Tibial artery (tissue), 4 donors: ENCODE measurements at regions not wholly inside any gene's neighbourhood (a gene's known extent, or its start where the extent isn't known, plus 50 kb on each side); places are given as distances from the start of the nearest gene placed in this dataset.
"Not testable (repeated sequence)": the region's sequence is repeated elsewhere in the genome, so short reads cannot be mapped to it uniquely, and the experiment has no call there.

Source experiments
- DNase-seq, 2 donors: peaks; one replicate each; pipeline ENCODE4 v3.0.0-alpha.2; 2019
- H3K27ac ChIP-seq, 2 donors: fragments of 200-600 bp; sonication (generic) in 1 of 2; 1 replicate in 1 of 2; 2 replicates in 1 of 2; pipeline ENCODE4 v1.5.1; 2018 to 2019; ENCODE audit warnings: mild to moderate bottlenecking in 1 of 2
- H3K27me3 ChIP-seq, 2 donors: fragments of 200-600 bp; sonication (generic) in 1 of 2; one replicate each; pipeline versions ENCODE4 v1.5.1 to v1.6.0; 2016 to 2019
- H3K36me3 ChIP-seq, 3 donors: fragments of 200-600 bp; sonication (generic) in 2 of 3; one replicate each; pipeline ENCODE4 v1.5.1; 2016 to 2019; ENCODE audit warnings: mild to moderate bottlenecking in 2 of 3
- H3K4me1 ChIP-seq, 4 donors: fragments of 200-600 bp; sonication (generic) in 2 of 4; 1 replicate in 3 of 4; 2 replicates in 1 of 4; pipeline ENCODE4 v1.5.1; 2016 to 2019
- H3K4me3 ChIP-seq, 2 donors: fragments of 200-600 bp; sonication (generic) in 1 of 2; 1 replicate in 1 of 2; 2 replicates in 1 of 2; pipeline ENCODE4 v1.5.1; 2018 to 2019; ENCODE audit warnings: mild to moderate bottlenecking in 2 of 2
- H3K9me3 ChIP-seq, 3 donors: fragments of 200-600 bp; sonication (generic) in 1 of 3; one replicate each; pipeline ENCODE4 v1.5.1; 2016 to 2019
- intact Hi-C: fragments of 100-400 bp; cut with DNase I; formaldehyde crosslinking; loops from one replicate; pipeline ENCODE4 v1.15.0; 2023; ENCODE audit warnings: low total_unique reads
- TF ChIP-seq, protein P1 (sequence below), 2 experiments: fragments of 200-600 bp in 1 of 2; fragments of 450-650 bp in 1 of 2; IDR thresholded peaks; one replicate each; pipeline ENCODE4 v1.5.1; 2017 to 2019; ENCODE audit warnings: antibody characterized with exemption in 2 of 2, mild to moderate bottlenecking in 1 of 2, moderate library complexity in 1 of 2

DNA sequence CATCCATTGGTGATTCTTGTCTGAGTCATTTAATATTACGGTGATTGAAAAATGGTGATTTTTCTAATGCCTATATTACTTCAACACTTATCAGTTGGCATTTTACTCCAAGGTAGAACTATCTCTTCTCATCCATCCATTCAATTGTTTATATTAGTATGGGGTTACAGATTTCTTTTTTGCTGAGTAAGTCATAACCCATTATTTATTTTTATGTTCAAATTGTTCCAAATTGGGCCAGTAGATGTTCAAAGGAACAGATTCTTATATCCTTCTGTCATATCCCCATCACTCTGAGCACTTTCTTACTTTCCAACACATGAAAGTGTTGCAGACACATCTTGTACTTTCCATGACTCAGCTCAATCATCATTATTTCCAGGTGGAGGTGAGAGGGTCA is 466.8 kb upstream of the CAMK1G start:
- TF ChIP-seq, protein P1, sequence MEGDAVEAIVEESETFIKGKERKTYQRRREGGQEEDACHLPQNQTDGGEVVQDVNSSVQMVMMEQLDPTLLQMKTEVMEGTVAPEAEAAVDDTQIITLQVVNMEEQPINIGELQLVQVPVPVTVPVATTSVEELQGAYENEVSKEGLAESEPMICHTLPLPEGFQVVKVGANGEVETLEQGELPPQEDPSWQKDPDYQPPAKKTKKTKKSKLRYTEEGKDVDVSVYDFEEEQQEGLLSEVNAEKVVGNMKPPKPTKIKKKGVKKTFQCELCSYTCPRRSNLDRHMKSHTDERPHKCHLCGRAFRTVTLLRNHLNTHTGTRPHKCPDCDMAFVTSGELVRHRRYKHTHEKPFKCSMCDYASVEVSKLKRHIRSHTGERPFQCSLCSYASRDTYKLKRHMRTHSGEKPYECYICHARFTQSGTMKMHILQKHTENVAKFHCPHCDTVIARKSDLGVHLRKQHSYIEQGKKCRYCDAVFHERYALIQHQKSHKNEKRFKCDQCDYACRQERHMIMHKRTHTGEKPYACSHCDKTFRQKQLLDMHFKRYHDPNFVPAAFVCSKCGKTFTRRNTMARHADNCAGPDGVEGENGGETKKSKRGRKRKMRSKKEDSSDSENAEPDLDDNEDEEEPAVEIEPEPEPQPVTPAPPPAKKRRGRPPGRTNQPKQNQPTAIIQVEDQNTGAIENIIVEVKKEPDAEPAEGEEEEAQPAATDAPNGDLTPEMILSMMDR (IDR thresholded peaks at IDR 0.05) = no peak
- Histone ChIP-seq H3K27me3 (no peaks in the 10 kb centered on the region), H3K9me3 (no peaks in the 10 kb centered on the region), H3K4me1 (no peaks in the 10 kb centered on the region), H3K27ac (no peak overlapping the region), H3K4me3 (no peak overlapping the region), H3K36me3 (no peaks in the 10 kb centered on the region)
- intact Hi-C loops = no loop called here
- no peak for DNase-seq

DNA sequence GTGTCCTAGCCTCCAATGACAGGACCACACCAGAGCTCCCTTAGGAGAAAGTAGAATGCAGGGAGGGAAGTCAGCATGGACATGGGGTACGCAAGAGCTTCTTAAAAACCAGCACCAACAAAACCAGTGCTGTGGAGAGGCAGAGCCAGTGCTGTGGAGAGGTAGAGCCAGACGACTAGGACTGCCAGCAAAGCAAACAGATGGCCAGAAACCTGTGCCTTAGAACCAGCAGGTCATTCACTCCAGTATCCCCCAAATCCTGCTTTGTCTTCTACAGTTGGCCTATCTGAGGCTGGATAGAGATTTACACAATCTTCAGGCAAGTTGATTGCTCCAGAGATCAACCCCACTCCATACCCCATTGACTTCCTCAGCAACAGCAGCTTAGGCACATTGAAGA is 459.9 kb upstream of the CAMK1G start:
- intact Hi-C loops = no loop called here
- no peaks in the 10 kb centered on the region for H3K4me1 ChIP-seq
- no peaks in the 10 kb centered on the region for H3K9me3 ChIP-seq
- DNase-seq = no peak
- no peak overlapping the region for H3K4me3 ChIP-seq
- TF ChIP-seq, protein P1 (IDR thresholded peaks at IDR 0.05) = no peak
- no peaks in the 10 kb centered on the region for H3K27me3 ChIP-seq
- H3K36me3 ChIP-seq = no peaks in the 10 kb centered on the region
- H3K27ac ChIP-seq = no peak overlapping the region

DNA sequence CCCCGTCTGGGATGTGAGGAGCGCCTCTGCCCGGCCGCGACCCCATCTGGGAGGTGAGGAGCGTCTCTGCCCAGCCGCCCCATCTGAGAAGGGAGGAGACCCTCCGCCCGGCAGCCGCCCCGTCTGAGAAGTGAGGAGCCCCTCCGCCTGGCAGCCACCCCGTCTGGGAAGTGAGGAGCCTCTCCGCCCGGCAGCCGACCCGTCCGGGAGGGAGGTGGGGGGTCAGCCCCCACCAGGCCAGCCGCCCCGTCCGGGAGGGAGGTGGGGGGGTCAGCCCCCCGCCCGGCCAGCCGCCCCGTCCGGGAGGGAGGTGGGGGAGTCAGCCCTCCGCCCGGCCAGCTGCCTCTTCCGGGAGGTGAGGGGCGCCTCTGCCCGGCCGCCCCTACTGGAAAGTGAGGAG is 454.4 kb upstream of the CAMK1G start:
- H3K4me1 ChIP-seq, H3K9me3 ChIP-seq, H3K27me3 ChIP-seq, H3K36me3 ChIP-seq, H3K4me3 ChIP-seq, intact Hi-C loops, DNase-seq, H3K27ac ChIP-seq: not testable (repeated sequence)

DNA sequence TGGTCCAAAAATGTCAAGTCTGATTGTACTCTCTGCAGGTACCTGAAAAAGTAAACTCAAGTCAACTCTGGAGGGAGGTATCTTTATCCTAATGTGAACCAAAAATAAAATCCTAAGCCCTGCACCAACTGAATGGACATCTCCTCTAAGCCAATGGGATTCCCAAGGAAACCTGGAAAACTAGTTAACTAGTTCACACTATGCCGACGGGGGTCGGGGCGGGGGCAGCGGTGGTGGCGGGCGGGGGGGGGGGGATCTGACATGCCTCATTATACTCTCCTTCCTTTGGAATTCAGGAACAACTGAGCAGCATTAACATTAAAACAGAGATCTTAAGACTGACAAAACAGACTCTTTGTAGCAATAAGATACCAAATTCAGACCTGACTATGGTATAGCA is 452.6 kb upstream of the CAMK1G start:
- H3K4me3 ChIP-seq = no peak overlapping the region
- H3K27ac ChIP-seq = no peak overlapping the region
- no peaks in the 10 kb centered on the region for H3K9me3 ChIP-seq
- H3K36me3 ChIP-seq = no peaks in the 10 kb centered on the region
- intact Hi-C loops = no loop called here
- DNase-seq = no peak
- H3K4me1 ChIP-seq = no peaks in the 10 kb centered on the region
- TF ChIP-seq, protein P1 (IDR thresholded peaks at IDR 0.05) = no peak
- no peaks in the 10 kb centered on the region for H3K27me3 ChIP-seq

DNA sequence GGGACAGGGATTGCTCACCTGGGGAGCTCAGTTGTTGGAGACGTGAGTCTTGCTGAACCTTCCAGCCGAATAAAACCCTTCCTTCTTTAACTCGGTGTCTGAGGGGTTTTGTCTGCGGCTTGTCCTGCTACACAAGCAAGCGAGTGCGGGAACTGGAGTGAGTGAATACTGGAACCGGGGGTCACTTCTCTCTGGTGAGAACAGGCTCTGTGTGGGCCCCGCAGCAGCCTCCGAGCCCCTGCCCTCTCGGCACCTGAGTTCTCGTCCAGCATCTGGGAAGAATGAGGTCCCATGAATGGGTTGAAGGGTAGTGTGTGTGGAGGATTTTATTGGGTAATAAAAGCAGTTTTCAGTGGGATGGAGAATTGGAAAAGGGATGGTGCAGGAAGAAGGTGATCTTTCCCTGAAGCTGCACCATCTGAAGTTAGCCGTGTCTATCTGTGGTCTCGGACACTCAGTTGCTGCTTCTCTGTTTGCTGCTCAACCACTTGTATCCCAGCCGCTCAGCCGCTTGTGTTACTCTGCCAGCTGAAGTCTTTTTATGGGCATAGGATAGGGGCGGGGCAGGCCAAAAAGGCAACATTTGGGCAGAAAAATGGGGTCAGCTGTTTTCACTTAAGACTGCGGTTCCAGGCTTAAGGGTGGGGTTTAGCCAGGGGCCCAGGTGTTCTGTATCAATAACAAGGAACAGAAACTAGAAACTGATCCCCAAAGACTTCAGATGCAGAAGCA is 450.6 kb upstream of the CAMK1G start:
- intact Hi-C loops = no loop called here
- TF ChIP-seq, protein P1 (IDR thresholded peaks at IDR 0.05) = no peak
- Histone ChIP-seq H3K27ac (no peak overlapping the region), H3K4me3 (no peak overlapping the region), H3K4me1 (no peaks in the 10 kb centered on the region), H3K27me3 (no peaks in the 10 kb centered on the region), H3K9me3 (no peaks in the 10 kb centered on the region), H3K36me3 (no peaks in the 10 kb centered on the region)
- DNase-seq = no peak

DNA sequence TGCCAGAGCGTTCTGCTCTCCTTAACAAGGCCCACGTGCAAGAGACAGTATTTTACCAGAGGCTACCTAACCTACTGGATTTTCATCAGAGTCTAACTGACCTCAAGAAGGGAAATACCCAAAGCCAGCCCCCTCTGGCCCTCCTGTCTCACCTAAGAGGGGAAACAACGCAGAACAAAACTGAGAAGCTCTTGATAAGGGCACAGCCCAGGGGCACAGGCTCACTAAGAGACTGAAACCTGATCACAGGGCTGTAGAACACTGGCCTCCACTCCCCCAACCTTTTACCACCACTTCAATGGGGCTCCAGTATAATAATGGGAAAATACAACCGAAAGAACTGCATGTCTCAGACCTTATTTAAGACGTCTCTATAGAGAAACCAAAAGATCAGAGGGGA is 449.5 kb upstream of the CAMK1G start:
- no peaks in the 10 kb centered on the region for H3K9me3 ChIP-seq
- no peak overlapping the region for H3K4me3 ChIP-seq
- TF ChIP-seq, protein P1 (IDR thresholded peaks at IDR 0.05) = no peak
- H3K27ac ChIP-seq = no peak overlapping the region
- H3K4me1 ChIP-seq = no peaks in the 10 kb centered on the region
- no peaks in the 10 kb centered on the region for H3K36me3 ChIP-seq
- intact Hi-C loops = no loop called here
- H3K27me3 ChIP-seq = no peaks in the 10 kb centered on the region
- DNase-seq = no peak
